Liver (tissue), 8 donors: ENCODE measurements at regions not wholly inside any gene's neighbourhood (a gene's known extent, or its start where the extent isn't known, plus 50 kb on each side); places are given as distances from the start of the nearest gene placed in this dataset.
A peak's percentile ranks its signal among the peaks of the same experiment; 100 is the strongest.

ENCODE experiments used
- DNase-seq: peaks from one replicate; pipeline ENCODE4 v3.0.0-alpha.2; 2017; ENCODE audit warnings: low spot score
- H3K27ac ChIP-seq, 2 donors: one replicate each; pipeline ENCODE4 v1.7.0; 2013; ENCODE audit warnings: inconsistent platforms in 2 of 2, low read length in 2 of 2, control low read depth in 1 of 2, low read depth in 1 of 2, mild to moderate bottlenecking in 1 of 2
- H3K27me3 ChIP-seq, 4 donors: one replicate each; pipeline versions ENCODE4 v1.6.1 to v1.7.0; 2013; ENCODE audit warnings: low read length in 3 of 4, inconsistent platforms in 1 of 4, mild to moderate bottlenecking in 1 of 4, moderate library complexity in 1 of 4; ENCODE audit not compliant: control insufficient read depth in 4 of 4, insufficient read depth in 4 of 4
- H3K36me3 ChIP-seq, 4 donors: one replicate each; pipeline versions ENCODE4 v1.6.1 to v1.7.0; 2013; ENCODE audit warnings: low read length in 3 of 4, mild to moderate bottlenecking in 3 of 4, low read depth in 1 of 4, moderate library complexity in 1 of 4; ENCODE audit not compliant: control insufficient read depth in 4 of 4, insufficient read depth in 3 of 4
- H3K4me1 ChIP-seq, 4 donors: one replicate each; pipeline versions ENCODE4 v1.6.1 to v1.7.0; 2013; ENCODE audit warnings: low read length in 3 of 4, mild to moderate bottlenecking in 3 of 4, moderate library complexity in 1 of 4; ENCODE audit not compliant: control insufficient read depth in 4 of 4, insufficient read depth in 4 of 4
- H3K4me3 ChIP-seq, 3 donors: one replicate each; pipeline versions ENCODE4 v1.6.1 to v1.7.0; 2013; ENCODE audit warnings: low read length in 3 of 3, control low read depth in 1 of 3, low read depth in 1 of 3, mild to moderate bottlenecking in 1 of 3
- H3K9ac ChIP-seq, 2 donors: one replicate each; pipeline ENCODE4 v1.7.0; 2013; ENCODE audit warnings: low read length in 2 of 2, mild to moderate bottlenecking in 2 of 2, moderate library complexity in 2 of 2, control low read depth in 1 of 2, low read depth in 1 of 2
- H3K9me3 ChIP-seq, 4 donors: one replicate each; pipeline versions ENCODE4 v1.6.1 to v1.7.0; 2013; ENCODE audit warnings: low read length in 3 of 4; ENCODE audit not compliant: control insufficient read depth in 4 of 4
- ATF3 ChIP-seq: IDR thresholded peaks from 2 replicates; pipeline ENCODE4 v1.6.1; 2016; ENCODE audit warnings: antibody characterized with exemption
- CTCF ChIP-seq: fragments of 150-350 bp; IDR thresholded peaks from 2 replicates; pipeline ENCODE4 v1.5.1; 2017; ENCODE audit warnings: improper control_type of control experiment, low read depth, low read length; ENCODE audit not compliant: missing input control
- FOXA1 ChIP-seq: IDR thresholded peaks from 2 replicates; pipeline ENCODE4 v1.6.1; 2016; ENCODE audit warnings: antibody characterized with exemption
- FOXA2 ChIP-seq: IDR thresholded peaks from 2 replicates; pipeline ENCODE4 v1.6.1; 2016; ENCODE audit warnings: antibody characterized with exemption
- GABPA ChIP-seq, 2 donors: IDR thresholded peaks in 1 of 2; conservative IDR thresholded peaks in 1 of 2; 2 replicates each; pipeline ENCODE4 v1.6.1; 2016; ENCODE audit warnings: antibody characterized with exemption in 2 of 2, mild to moderate bottlenecking in 1 of 2, moderate library complexity in 1 of 2
- HNF4A ChIP-seq, 2 donors: conservative IDR thresholded peaks; 2 replicates each; pipeline ENCODE4 v1.6.1; 2016; ENCODE audit warnings: antibody characterized with exemption in 2 of 2, mild to moderate bottlenecking in 2 of 2
- HNF4G ChIP-seq: IDR thresholded peaks from 2 replicates; pipeline ENCODE4 v1.6.1; 2016; ENCODE audit warnings: antibody characterized with exemption
- JUND ChIP-seq, 2 donors: IDR thresholded peaks; 2 replicates each; pipeline ENCODE4 v1.6.1; 2016; ENCODE audit warnings: antibody characterized with exemption in 2 of 2
- MAX ChIP-seq: IDR thresholded peaks from 2 replicates; pipeline ENCODE4 v1.6.1; 2016; ENCODE audit warnings: antibody characterized with exemption
- NR2F2 ChIP-seq: IDR thresholded peaks from 2 replicates; pipeline ENCODE4 v1.6.1; 2016; ENCODE audit warnings: antibody characterized with exemption
- RAD21 ChIP-seq, 2 donors: IDR thresholded peaks; 2 replicates each; pipeline ENCODE4 v1.6.1; 2016; ENCODE audit warnings: antibody characterized with exemption in 2 of 2, mild to moderate bottlenecking in 2 of 2
- RXRA ChIP-seq, 2 donors: IDR thresholded peaks; 2 replicates each; pipeline ENCODE4 v1.6.1; 2017 to 2018; ENCODE audit warnings: antibody characterized with exemption in 2 of 2, mild to moderate bottlenecking in 1 of 2
- SP1 ChIP-seq: IDR thresholded peaks from 2 replicates; pipeline ENCODE4 v1.6.1; 2018; ENCODE audit warnings: antibody characterized with exemption, mild to moderate bottlenecking
- TAF1 ChIP-seq: conservative IDR thresholded peaks from 2 replicates; pipeline ENCODE4 v1.6.1; 2016; ENCODE audit warnings: antibody characterized with exemption, mild to moderate bottlenecking
- YY1 ChIP-seq: IDR thresholded peaks from 2 replicates; pipeline ENCODE4 v1.6.1; 2016; ENCODE audit warnings: antibody characterized with exemption, mild to moderate bottlenecking
- ZBTB33 ChIP-seq: IDR thresholded peaks from 2 replicates; pipeline ENCODE4 v1.6.1; 2016; ENCODE audit warnings: antibody characterized with exemption
- WGBS: extraction: QIAGEN DNeasy Blood & Tissue Kit; methylation state at CpG from one replicate; pipeline ENCODE4 v1.1.7; 2013; 5-methylcytosine and 5-hydroxymethylcytosine counted together
- donor health status: healthy.
- donor health status: healthy.
- donor health status: healthy.
- donor health status: healthy.
- donor health status: healthy.

- DNase-seq, result no peak
- H3K36me3 ChIP-seq, result no peaks in the 10 kb centered on the region
- H3K4me1 ChIP-seq, result peaks cover 0 to 2% (median 0%) of the 10 kb centered on the region in 4 donors
- WGBS, result 74% methylated on average over 7 of the region's 7 CpGs
- no peak overlapping the region for H3K27ac ChIP-seq
- H3K9ac ChIP-seq, result no peak overlapping the region
- no peaks in the 10 kb centered on the region for H3K27me3 ChIP-seq
- TF ChIP-seq JUND (IDR thresholded peaks at IDR 0.05) (peak; percentile 57 to 81), ATF3 (no peak), RXRA (IDR thresholded peaks at IDR 0.05) (peak in 1 of 2 donors; percentile 9), FOXA2 (peak; percentile 61)
- H3K9me3 ChIP-seq, result no peaks in the 10 kb centered on the region
- H3K4me3 ChIP-seq, result no peak overlapping the region
Measured at GRCh38 chr5:163379298-163380155, 57.9 kb upstream of the CCNG1 start.

- H3K27ac ChIP-seq, result no peak overlapping the region
- H3K27me3 ChIP-seq, result no peaks in the 10 kb centered on the region
- TF ChIP-seq TAF1 (no peak), HNF4A (conservative IDR thresholded peaks at IDR 0.05) (no peak), RAD21 (IDR thresholded peaks at IDR 0.05) (no peak), RXRA (IDR thresholded peaks at IDR 0.05) (no peak), NR2F2 (no peak), CTCF (no peak), FOXA2 (no peak)
- no peaks in the 10 kb centered on the region for H3K9me3 ChIP-seq
- no peak overlapping the region for H3K4me3 ChIP-seq
- H3K9ac ChIP-seq, result no peak overlapping the region
- no peaks in the 10 kb centered on the region for H3K36me3 ChIP-seq
- DNase-seq, result no peak
- H3K4me1 ChIP-seq, result peaks cover 0 to 2% (median 0%) of the 10 kb centered on the region in 4 donors
- WGBS, result 69% methylated on average over 3 of the region's 3 CpGs
Measured at GRCh38 chr5:163381832-163382231, 55.6 kb upstream of the CCNG1 start.

GRCh38 chr5:163383754-163384153, 53.6 kb upstream of the CCNG1 start:
- no peaks in the 10 kb centered on the region for H3K27me3 ChIP-seq
- DNase-seq, result no peak
- no peak for TF ChIP-seq YY1
- no peak for TF ChIP-seq GABPA (IDR thresholded peaks at IDR 0.05 in 1 of 2, conservative IDR thresholded peaks at IDR 0.05 in 1 of 2)
- TF ChIP-seq HNF4A (conservative IDR thresholded peaks at IDR 0.05), result no peak
- no peak for TF ChIP-seq ATF3
- no peak for TF ChIP-seq FOXA1
- TF ChIP-seq HNF4G, result no peak
- TF ChIP-seq ZBTB33, result no peak
- TF ChIP-seq RXRA (IDR thresholded peaks at IDR 0.05), result no peak
- no peak for TF ChIP-seq SP1
- no peak for TF ChIP-seq FOXA2
- no peak for TF ChIP-seq TAF1
- no peak for TF ChIP-seq MAX
- no peak for TF ChIP-seq CTCF
- no peak for TF ChIP-seq NR2F2

More at GRCh38 chr5:163383754-163384153, 53.6 kb upstream of the CCNG1 start:
- peaks cover 0 to 2% (median 0%) of the 10 kb centered on the region in 4 donors for H3K4me1 ChIP-seq
- no peaks in the 10 kb centered on the region for H3K36me3 ChIP-seq
- no peak overlapping the region for H3K9ac ChIP-seq
- H3K27ac ChIP-seq, result no peak overlapping the region
- WGBS, result 91% methylated on average over 3 of the region's 3 CpGs
- no peak overlapping the region for H3K4me3 ChIP-seq
- no peaks in the 10 kb centered on the region for H3K9me3 ChIP-seq
